H1 (cell line): ENCODE measurements at regions not wholly inside any gene's neighbourhood (a gene's known extent, or its start where the extent isn't known, plus 50 kb on each side); places are given as distances from the start of the nearest gene placed in this dataset.

ENCODE experiments used
- CTCF ChIA-PET: fragments of 300-600 bp; sonication (Branson Sonifier 250); formaldehyde crosslinking; loops from one replicate; lab custom pipeline; 2021; ENCODE audit not compliant: partially characterized antibody; lab: Charles Lee
- POLR2A ChIA-PET: fragments of 300-600 bp; sonication (Branson Sonifier 250); formaldehyde crosslinking; loops from one replicate; lab custom pipeline; 2021; ENCODE audit warnings: inconsistent platforms; ENCODE audit not compliant: partially characterized antibody; lab: Charles Lee
- DNase-seq, 2 experiments: peaks; one replicate each; pipeline versions ENCODE4 v3.0.0 to v3.0.0-alpha.2; 2010 to 2022; ENCODE audit warnings: low spot score in 2 of 2, low read depth in 1 of 2, mixed read lengths in 1 of 2
- FAIRE-seq: peaks from 2 replicates; lab custom pipeline; 2011; peaks lifted over from hg19 to GRCh38; lab: Jason Lieb, UNC
- H2AFZ ChIP-seq: 2 replicates; pipeline ENCODE4 v1.8.1; 2012; ENCODE audit warnings: low read length, inconsistent platforms
- H2AK5ac ChIP-seq: 2 replicates; pipeline ENCODE4 v1.6.1; 2013; ENCODE audit warnings: low read depth, low read length
- H2BK120ac ChIP-seq: replicated peaks from 2 replicates; pipeline ENCODE3; 2013; ENCODE audit warnings: low read depth, low read length, inconsistent platforms
- H2BK12ac ChIP-seq: 2 replicates; pipeline ENCODE4 v1.6.1; 2013; ENCODE audit warnings: low read depth, low read length
- H2BK15ac ChIP-seq: 2 replicates; pipeline ENCODE4 v1.6.1; 2013; ENCODE audit warnings: low read length
- H2BK20ac ChIP-seq: 2 replicates; pipeline ENCODE4 v1.6.1; 2013; ENCODE audit warnings: low read length
- H2BK5ac ChIP-seq: 2 replicates; pipeline ENCODE4 v1.6.1; 2013; ENCODE audit warnings: low read depth, low read length
- H3K14ac ChIP-seq: 2 replicates; pipeline ENCODE4 v1.6.1; 2013; ENCODE audit warnings: inconsistent platforms; ENCODE audit not compliant: insufficient read length
- H3K18ac ChIP-seq: 2 replicates; pipeline ENCODE4 v1.6.1; 2013; ENCODE audit warnings: low read length; ENCODE audit errors: extremely low read depth
- H3K23ac ChIP-seq: 2 replicates; pipeline ENCODE4 v1.6.1; 2013; ENCODE audit warnings: inconsistent platforms; ENCODE audit not compliant: insufficient read length
- H3K23me2 ChIP-seq: 2 replicates; pipeline ENCODE4 v1.6.1; 2013; ENCODE audit warnings: low read depth, low read length
- H3K27ac ChIP-seq: 2 replicates; pipeline ENCODE4 v1.6.1; 2011; ENCODE audit warnings: low read depth, low read length, inconsistent platforms
- H3K27me3 ChIP-seq, 4 experiments: replicated peaks in 1 of 4; 1 replicate in 1 of 4; 2 replicates in 3 of 4; pipeline versions ENCODE4 v1.6.1 to v1.8.1; 2011 to 2013; ENCODE audit warnings: low read length in 3 of 4, mild to moderate bottlenecking in 3 of 4, inconsistent platforms in 2 of 4, mixed read lengths in 2 of 4, moderate library complexity in 1 of 4; ENCODE audit not compliant: control insufficient read depth in 3 of 4, insufficient read depth in 3 of 4; ENCODE audit errors: extremely low read depth in 1 of 4
- H3K36me3 ChIP-seq, 4 experiments: 2 replicates each; pipeline versions ENCODE4 v1.6.1 to v1.8.1; 2011 to 2013; ENCODE audit warnings: mild to moderate bottlenecking in 4 of 4, low read length in 3 of 4, moderate library complexity in 2 of 4, control low read depth in 1 of 4, inconsistent platforms in 1 of 4; ENCODE audit not compliant: insufficient read depth in 4 of 4, control insufficient read depth in 2 of 4
- H3K4ac ChIP-seq: replicated peaks from 2 replicates; pipeline ENCODE3; 2013; ENCODE audit warnings: low read length, low read depth, mixed read lengths, inconsistent platforms; ENCODE audit not compliant: insufficient read length
- H3K4me1 ChIP-seq, 4 experiments: replicated peaks in 1 of 4; 1 replicate in 1 of 4; 2 replicates in 3 of 4; pipeline versions ENCODE4 v1.6.1 to v1.8.1; 2011 to 2013; ENCODE audit warnings: low read length in 3 of 4, inconsistent platforms in 2 of 4, mixed read lengths in 1 of 4; ENCODE audit not compliant: insufficient read depth in 4 of 4, control insufficient read depth in 3 of 4
- H3K4me2 ChIP-seq, 2 experiments: 2 replicates each; pipeline versions ENCODE4 v1.6.1 to v1.8.1; 2011 to 2013; ENCODE audit warnings: low read depth in 2 of 2, low read length in 2 of 2, control low read depth in 1 of 2, inconsistent platforms in 1 of 2, mild to moderate bottlenecking in 1 of 2; ENCODE audit not compliant: insufficient read depth in 1 of 2
- H3K4me3 ChIP-seq, 4 experiments: fragments of 200-600, 300-600 bp in 1 of 4; sonication (generic), shearing (Covaris generic), sonication (Bioruptor Twin) in 1 of 4; 2 replicates each; pipeline versions ENCODE4 v1.5.1 to v1.8.1; 2011 to 2016; ENCODE audit warnings: low read length in 4 of 4, low read depth in 3 of 4, control low read depth in 2 of 4, inconsistent platforms in 2 of 4, mild to moderate bottlenecking in 2 of 4, mixed read lengths in 1 of 4, moderate library complexity in 1 of 4; ENCODE audit not compliant: insufficient read depth in 2 of 4; ENCODE audit errors: extremely low read depth in 1 of 4
- H3K56ac ChIP-seq: replicated peaks from 2 replicates; pipeline ENCODE3; 2013; ENCODE audit warnings: low read depth, mild to moderate bottlenecking, mixed read lengths, low read length, inconsistent platforms; ENCODE audit not compliant: insufficient read length
- H3K79me1 ChIP-seq: 2 replicates; pipeline ENCODE4 v1.6.1; 2013; ENCODE audit warnings: low read depth, low read length, control low read depth
- H3K79me2 ChIP-seq, 2 experiments: 2 replicates each; pipeline versions ENCODE4 v1.6.1 to v1.8.1; 2012 to 2013; ENCODE audit warnings: low read length in 2 of 2, mild to moderate bottlenecking in 2 of 2, inconsistent platforms in 1 of 2; ENCODE audit not compliant: insufficient read depth in 2 of 2, control insufficient read depth in 1 of 2
- H3K9ac ChIP-seq, 4 experiments: replicated peaks in 1 of 4; 1 replicate in 1 of 4; 2 replicates in 3 of 4; pipeline versions ENCODE4 v1.6.1 to v1.8.1; 2011 to 2013; ENCODE audit warnings: low read depth in 3 of 4, low read length in 3 of 4, control low read depth in 2 of 4, mild to moderate bottlenecking in 2 of 4, moderate library complexity in 2 of 4, inconsistent platforms in 1 of 4; ENCODE audit errors: extremely low read depth in 1 of 4
- H3K9me3 ChIP-seq, 2 experiments: 2 replicates each; pipeline versions ENCODE4 v1.6.1 to v1.8.1; 2012 to 2013; ENCODE audit warnings: mild to moderate bottlenecking in 2 of 2, moderate library complexity in 2 of 2, control low read depth in 1 of 2, inconsistent platforms in 1 of 2, low read depth in 1 of 2, low read length in 1 of 2, mixed read lengths in 1 of 2; ENCODE audit not compliant: insufficient read depth in 2 of 2
- H4K20me1 ChIP-seq, 2 experiments: replicated peaks in 1 of 2; 2 replicates each; pipeline versions ENCODE3 to v1.8.1; 2011 to 2013; ENCODE audit warnings: inconsistent platforms in 2 of 2, low read length in 2 of 2, mild to moderate bottlenecking in 1 of 2; ENCODE audit not compliant: insufficient read depth in 2 of 2, control insufficient read depth in 1 of 2
- H4K5ac ChIP-seq: 2 replicates; pipeline ENCODE4 v1.6.1; 2013; ENCODE audit warnings: low read length, low read depth, mixed read lengths, inconsistent platforms; ENCODE audit not compliant: insufficient read length
- H4K8ac ChIP-seq: 2 replicates; pipeline ENCODE4 v1.8.0; 2013; ENCODE audit warnings: mild to moderate bottlenecking, moderate library complexity, low read length, inconsistent platforms; ENCODE audit not compliant: insufficient read depth; ENCODE audit errors: extremely low read depth
- H4K91ac ChIP-seq: replicated peaks from 2 replicates; pipeline ENCODE3; 2013; ENCODE audit warnings: low read length, mixed read lengths, inconsistent platforms; ENCODE audit not compliant: insufficient read length
- BACH1 ChIP-seq: IDR thresholded peaks from 2 replicates; pipeline ENCODE4 v1.6.1; 2012; ENCODE audit warnings: low read length, improper control_type of control experiment
- BCL11A ChIP-seq, 2 experiments: IDR thresholded peaks; one replicate each; pipeline ENCODE4 v1.6.1; 2011; ENCODE audit warnings: low read depth in 2 of 2, low read length in 2 of 2, mild to moderate bottlenecking in 2 of 2
- KDM1A ChIP-seq: fragments of 200-600, 300-600 bp; sonication (generic); IDR thresholded peaks from 2 replicates; pipeline ENCODE4 v1.7.1; 2016; ENCODE audit warnings: mild to moderate bottlenecking, low read length, borderline replicate concordance
- NANOG ChIP-seq: IDR thresholded peaks from 2 replicates; pipeline ENCODE4 v1.6.1; 2011; ENCODE audit warnings: low read length, low read depth, mild to moderate bottlenecking, inconsistent platforms; ENCODE audit not compliant: insufficient read depth, poor library complexity, severe bottlenecking
- PHF8 ChIP-seq: fragments of 200-600 bp; sonication (generic); conservative IDR thresholded peaks from 2 replicates; pipeline ENCODE4 v1.7.1; 2012; ENCODE audit warnings: low read depth, mild to moderate bottlenecking, inconsistent platforms, low read length, moderate library complexity
- POLR2AphosphoS5 ChIP-seq: IDR thresholded peaks from 2 replicates; pipeline ENCODE4 v1.6.1; 2011; ENCODE audit warnings: low read depth, low read length
- RAD21 ChIP-seq, 2 experiments: IDR thresholded peaks in 1 of 2; conservative IDR thresholded peaks in 1 of 2; 2 replicates each; pipeline ENCODE4 v1.6.1; 2011; ENCODE audit warnings: low read depth in 2 of 2, low read length in 2 of 2, improper control_type of control experiment in 1 of 2, inconsistent platforms in 1 of 2, mild to moderate bottlenecking in 1 of 2, moderate library complexity in 1 of 2
- RNF2 ChIP-seq: fragments of 200-900, 300-1000 bp; sonication (generic); IDR thresholded peaks from 2 replicates; pipeline ENCODE4 v1.7.1; 2016; ENCODE audit warnings: borderline replicate concordance, low read depth, mild to moderate bottlenecking, antibody characterized with exemption, low read length; ENCODE audit not compliant: poor library complexity, severe bottlenecking; ENCODE audit errors: missing control alignments
- RXRA ChIP-seq: IDR thresholded peaks from 2 replicates; pipeline ENCODE4 v1.6.1; 2011; ENCODE audit warnings: low read depth, mild to moderate bottlenecking, low read length, moderate library complexity; ENCODE audit not compliant: insufficient read depth
- SIN3A ChIP-seq, 2 experiments: IDR thresholded peaks in 1 of 2; conservative IDR thresholded peaks in 1 of 2; 2 replicates each; pipeline ENCODE4 v1.6.1; 2011 to 2012; ENCODE audit warnings: low read length in 2 of 2, improper control_type of control experiment in 1 of 2, low read depth in 1 of 2, mild to moderate bottlenecking in 1 of 2
- SIRT6 ChIP-seq: IDR thresholded peaks from one replicate; pipeline ENCODE4 v1.7.1; 2012; ENCODE audit warnings: low read length, inconsistent platforms
- TAF7 ChIP-seq: optimal IDR thresholded peaks from 2 replicates; pipeline ENCODE3; 2011; ENCODE audit warnings: low read depth, mild to moderate bottlenecking, inconsistent platforms, low read length, moderate library complexity, borderline replicate concordance
- TCF12 ChIP-seq: IDR thresholded peaks from 2 replicates; pipeline ENCODE4 v1.6.1; 2011; ENCODE audit warnings: low read depth, mild to moderate bottlenecking, low read length
- WGBS, 2 experiments: shearing (Covaris generic) in 1 of 2; methylation state at CpG; one replicate each; pipeline versions ENCODE4 v1.1.6 to v1.1.7; 2013 to 2015; ENCODE audit warnings: low lambda C conversion rate in 2 of 2, mixed read lengths in 2 of 2, inconsistent platforms in 1 of 2, low coverage in 1 of 2, missing lambda C conversion rate in 1 of 2; ENCODE audit not compliant: insufficient replicate concordance in 2 of 2, insufficient coverage in 1 of 2, insufficient read length in 1 of 2; ENCODE audit errors: extremely low coverage in 1 of 2, missing lambda C conversion rate in 1 of 2; 5-methylcytosine and 5-hydroxymethylcytosine counted together

DNA sequence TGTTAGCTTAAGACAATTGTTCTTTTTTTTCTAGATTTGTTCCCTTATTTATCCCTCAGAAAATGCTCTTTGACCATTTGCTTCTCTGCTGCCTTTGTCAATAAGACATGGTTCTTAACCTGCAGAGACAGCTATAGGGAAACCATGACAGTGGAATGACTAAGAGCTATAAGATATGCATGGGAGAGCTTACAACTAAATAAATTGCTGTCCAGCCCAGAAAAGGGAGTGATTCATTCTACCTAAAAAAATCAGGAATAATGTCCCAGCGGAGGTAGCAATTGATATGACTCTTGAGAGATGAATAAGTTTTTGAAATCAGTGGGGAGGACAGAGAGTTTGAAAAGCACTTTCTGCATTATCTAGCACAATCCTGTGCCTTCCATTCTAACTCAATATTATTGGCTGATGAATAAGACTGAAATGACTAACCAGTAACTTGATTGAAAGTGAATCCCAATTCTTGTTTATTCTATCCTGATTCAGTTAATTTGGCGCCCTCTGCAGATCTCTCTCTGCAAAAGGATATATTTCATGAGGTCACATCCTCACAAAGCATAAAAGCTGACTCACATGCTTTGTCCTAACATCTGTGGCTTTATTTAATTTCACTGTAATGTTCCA lies 680.5 kb upstream of the API5 start:
- Histone ChIP-seq H4K8ac (no peak overlapping the region), H3K9ac (no peak overlapping the region), H4K5ac (no peak overlapping the region), H3K14ac (no peak overlapping the region), H3K79me1 (no peaks in the 10 kb centered on the region), H3K4me1 (no peaks in the 10 kb centered on the region; a peak in 1 of 7 replicates), H3K9me3 (no peaks in the 10 kb centered on the region), H3K23ac (no peak overlapping the region), H2AFZ (no peak overlapping the region), H2BK120ac (no peak overlapping the region), H3K27me3 (no peaks in the 10 kb centered on the region), H3K36me3 (no peaks in the 10 kb centered on the region), H3K27ac (no peak overlapping the region), H2BK15ac (no peak overlapping the region), H3K23me2 (no peaks in the 10 kb centered on the region), H2AK5ac (no peak overlapping the region), H2BK20ac (no peak overlapping the region), H3K56ac (no peak overlapping the region), H4K20me1 (no peaks in the 10 kb centered on the region), H3K18ac (no peak overlapping the region), H2BK5ac (no peak overlapping the region), H2BK12ac (no peak overlapping the region), H3K4ac (no peak overlapping the region), H4K91ac (no peak overlapping the region), H3K4me2 (no peak overlapping the region), H3K4me3 (no peak overlapping the region), H3K79me2 (no peaks in the 10 kb centered on the region)
- CTCF ChIA-PET, result interaction anchor here (0.9 to 3.7 kb wide), 13 partner anchors 11 to 534 kb away, joined by 3 to 19 read pairs (median 4); no protein-coding TSS in a partner anchor
- 44% methylated on average over 2 of the region's 2 CpGs; no CpG with 5 or more reads in 1 of the 2 experiments for WGBS, 2 experiments
- DNase-seq (no peak), FAIRE-seq (peak; percentile 55)
- POLR2A ChIA-PET, result no interaction called here
- no peak for TF ChIP-seq BCL11A (IDR thresholded peaks at IDR 0.05; ENCODE audit: low read depth in 2 of 2, low read length in 2 of 2)
- TF ChIP-seq TCF12, result no peak
- TF ChIP-seq RNF2, result no peak
- TF ChIP-seq BACH1, result peak; percentile 34; the same call in 1 of the 2 replicates
- TF ChIP-seq SIRT6, result no peak
- peak; percentile 56 to 60 for TF ChIP-seq RAD21 (IDR thresholded peaks at IDR 0.05 in 1 of 2, conservative IDR thresholded peaks at IDR 0.05 in 1 of 2; ENCODE audit: low read depth in 2 of 2, low read length in 2 of 2)
- no peak for TF ChIP-seq PHF8
- no peak for TF ChIP-seq POLR2AphosphoS5
- TF ChIP-seq TAF7, result no peak
- TF ChIP-seq SIN3A (conservative IDR thresholded peaks at IDR 0.05 in 1 of 2, IDR thresholded peaks at IDR 0.05 in 1 of 2; ENCODE audit: low read depth in 1 of 2, low read length in 2 of 2), result no peak
- no peak for TF ChIP-seq RXRA
- no peak for TF ChIP-seq NANOG
- TF ChIP-seq KDM1A, result no peak
